HG03196 (cell line): ENCODE measurements at regions not wholly inside any gene's neighbourhood (a gene's known extent, or its start where the extent isn't known, plus 50 kb on each side); places are given as distances from the start of the nearest gene placed in this dataset.
"Not testable (repeated sequence)": the region's sequence is repeated elsewhere in the genome, so short reads cannot be mapped to it uniquely, and the experiment has no call there.

Experiments
- ATAC-seq: cut with Tn5 transposase; IDR thresholded peaks from one replicate; pipeline ENCODE4 v1.9.1; 2021; ENCODE audit not compliant: unreplicated experiment

DNA sequence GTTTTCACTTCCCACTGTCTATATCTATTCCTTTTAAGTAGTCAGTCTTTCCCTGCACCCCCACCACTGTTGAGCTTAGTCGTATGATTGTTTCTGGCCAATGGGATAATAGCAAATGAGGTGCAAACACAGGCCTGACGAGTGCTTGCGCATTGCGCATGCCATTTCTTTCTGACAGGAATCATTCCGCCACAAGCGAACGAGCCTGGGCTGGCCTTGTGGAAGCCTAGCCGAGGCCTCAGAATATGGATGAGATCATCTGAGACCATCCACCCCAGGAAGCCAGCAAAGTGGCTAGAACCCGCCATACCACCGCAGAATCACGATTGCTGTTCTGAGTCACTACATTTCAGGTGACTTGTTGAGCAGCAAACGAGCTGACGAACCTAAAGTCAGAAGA, 52.2 kb upstream of the PRL start:
- no peak for ATAC-seq

DNA sequence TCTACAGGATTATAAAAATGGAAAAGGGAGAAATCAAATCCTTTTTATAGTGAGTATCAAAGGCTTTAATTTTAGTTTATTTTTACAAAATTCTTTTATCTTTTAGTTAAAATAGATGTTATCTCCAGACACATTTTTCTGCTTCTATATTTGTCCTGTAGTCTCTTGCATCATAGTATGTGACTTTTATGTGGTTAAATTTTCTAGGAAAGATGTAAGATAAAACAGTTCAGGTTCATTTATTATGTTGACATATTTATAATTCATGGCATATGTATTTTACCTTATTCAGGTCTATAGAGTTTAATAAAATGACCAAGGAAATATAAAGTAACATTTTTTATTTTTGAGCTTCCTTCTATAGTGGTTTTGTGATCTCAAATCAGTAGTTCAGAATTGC, 52.7 kb upstream of the PRL start:
- ATAC-seq: no peak

DNA sequence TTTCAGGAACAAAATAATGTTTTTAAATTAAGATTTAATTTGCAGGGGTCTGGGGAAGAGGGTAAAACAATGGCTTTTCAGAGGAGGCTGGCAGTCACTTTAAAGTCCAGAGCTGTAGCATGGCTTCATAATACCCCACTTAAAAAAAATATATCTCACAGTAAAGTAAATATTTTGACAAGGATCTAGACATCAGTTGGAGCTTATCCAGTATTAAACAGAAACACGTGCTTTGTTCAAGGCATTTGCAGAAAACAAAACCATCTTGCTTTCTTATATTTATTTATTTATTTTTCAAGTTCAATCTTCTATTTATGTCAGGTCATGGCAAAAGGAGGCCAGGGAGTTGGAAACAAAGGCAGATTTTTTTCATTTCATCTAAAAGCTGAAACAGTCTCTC, 53.3 kb upstream of the PRL start:
- no peak for ATAC-seq

DNA sequence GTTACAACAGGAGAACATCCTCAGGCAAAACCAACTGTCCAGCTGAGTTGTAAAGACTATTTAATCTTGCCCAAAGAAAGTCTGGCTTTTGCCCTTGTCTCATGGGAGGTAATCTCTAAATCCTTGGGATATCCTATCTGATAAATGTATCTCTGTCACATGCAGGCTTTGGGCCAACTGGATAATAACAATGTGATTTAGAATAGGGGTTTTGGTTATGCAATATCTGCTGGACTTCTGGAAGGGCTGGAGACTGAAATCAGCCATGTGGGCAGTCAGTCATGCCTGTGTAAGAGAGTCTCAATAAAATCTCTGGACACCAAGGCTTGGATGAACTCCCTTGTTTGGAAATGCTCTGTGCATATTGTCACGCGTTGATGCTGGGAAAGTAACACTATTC, 56.3 kb upstream of the PRL start:
- no peak for ATAC-seq

DNA sequence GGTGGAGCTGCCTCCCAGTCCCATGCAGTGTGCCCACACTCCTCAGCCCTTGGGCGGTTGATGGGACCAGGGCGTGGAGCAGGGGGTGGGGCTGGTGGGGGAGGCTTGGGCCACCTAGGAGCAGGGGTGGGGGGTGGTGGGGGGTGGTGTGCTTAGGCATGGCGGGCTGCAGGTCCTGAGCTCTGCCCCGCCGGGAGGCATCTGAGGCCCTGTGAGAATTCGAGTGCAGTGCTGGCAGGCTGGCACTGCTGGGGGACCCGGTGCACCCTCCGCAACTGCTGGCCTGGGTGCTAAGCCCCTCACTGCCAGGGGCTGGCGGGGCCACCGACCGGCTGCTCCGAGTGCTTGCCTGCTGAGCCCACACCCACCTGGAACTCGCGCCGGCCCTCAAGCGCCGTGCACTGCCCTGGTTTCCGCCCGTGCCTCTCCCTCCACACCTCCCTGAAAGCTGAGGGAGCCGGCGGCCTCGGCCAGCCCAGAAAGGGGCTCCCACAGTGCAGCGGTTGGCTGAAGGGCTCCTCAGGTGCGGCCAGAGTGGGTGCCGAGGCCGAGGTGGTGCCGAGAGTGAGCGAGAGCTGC, 59.6 kb upstream of the PRL start:
- no peak for ATAC-seq

DNA sequence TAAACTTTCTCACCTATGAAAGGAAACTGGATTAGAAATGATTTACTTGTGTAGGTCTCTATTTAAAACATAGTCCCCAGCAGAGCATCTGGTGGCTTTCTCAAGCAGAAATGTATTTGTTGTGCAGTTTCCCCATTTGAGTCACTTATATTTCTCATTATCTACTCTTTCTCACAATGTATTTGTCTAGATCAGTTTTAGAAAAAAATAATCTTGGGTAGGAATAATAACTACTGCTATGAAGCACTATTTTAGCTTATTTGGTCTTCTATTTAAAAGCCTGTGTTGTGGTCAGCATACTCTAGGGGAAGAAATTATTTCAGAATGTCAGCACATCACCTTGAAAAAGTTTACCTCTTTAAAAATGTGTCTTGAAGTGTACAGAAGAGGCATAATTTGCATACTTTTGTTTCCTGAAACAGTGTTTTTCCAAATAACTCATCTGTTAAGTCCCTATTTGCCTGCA, 60.9 kb upstream of the PRL start:
- ATAC-seq: peak; percentile 86

DNA sequence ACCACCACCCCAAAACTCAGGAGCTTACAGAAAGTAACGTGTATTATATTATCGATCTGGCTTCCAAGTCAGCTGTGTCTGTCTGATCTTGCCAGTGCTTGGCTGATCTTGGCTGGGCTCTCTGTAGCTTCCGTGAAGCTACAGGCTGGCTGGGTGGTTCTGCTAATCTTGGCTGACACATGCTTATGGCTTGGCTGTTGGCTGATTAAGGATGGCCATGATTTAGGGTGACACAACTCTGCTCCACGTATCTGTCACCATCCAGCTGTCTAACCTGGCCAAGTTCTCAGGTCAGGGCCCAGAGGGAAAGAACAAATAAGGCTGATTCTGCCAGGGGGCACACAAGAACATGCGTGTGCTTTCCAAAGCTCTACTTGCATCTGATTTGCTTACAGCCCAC, 64.7 kb upstream of the PRL start:
- no peak for ATAC-seq

DNA sequence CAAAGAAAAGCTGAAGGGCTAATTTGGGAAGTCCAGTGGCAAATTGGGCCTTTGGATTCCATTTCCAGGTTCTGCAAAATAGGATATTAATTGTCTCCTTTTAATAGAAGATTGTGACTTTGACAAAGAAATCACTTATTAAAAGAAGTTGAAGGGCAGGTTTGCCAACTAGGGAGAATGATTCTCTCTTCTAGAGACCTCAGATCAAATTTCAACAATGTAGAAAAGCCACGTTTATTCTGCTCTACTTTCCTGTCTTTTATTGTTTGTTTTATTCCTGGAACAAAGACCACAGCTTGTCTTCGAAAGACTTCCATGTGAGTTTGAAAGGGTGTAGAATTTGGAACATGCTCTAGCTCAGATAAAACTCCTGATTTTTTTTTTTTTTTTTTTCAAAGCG, 65.5 kb upstream of the PRL start:
- ATAC-seq: no peak

DNA sequence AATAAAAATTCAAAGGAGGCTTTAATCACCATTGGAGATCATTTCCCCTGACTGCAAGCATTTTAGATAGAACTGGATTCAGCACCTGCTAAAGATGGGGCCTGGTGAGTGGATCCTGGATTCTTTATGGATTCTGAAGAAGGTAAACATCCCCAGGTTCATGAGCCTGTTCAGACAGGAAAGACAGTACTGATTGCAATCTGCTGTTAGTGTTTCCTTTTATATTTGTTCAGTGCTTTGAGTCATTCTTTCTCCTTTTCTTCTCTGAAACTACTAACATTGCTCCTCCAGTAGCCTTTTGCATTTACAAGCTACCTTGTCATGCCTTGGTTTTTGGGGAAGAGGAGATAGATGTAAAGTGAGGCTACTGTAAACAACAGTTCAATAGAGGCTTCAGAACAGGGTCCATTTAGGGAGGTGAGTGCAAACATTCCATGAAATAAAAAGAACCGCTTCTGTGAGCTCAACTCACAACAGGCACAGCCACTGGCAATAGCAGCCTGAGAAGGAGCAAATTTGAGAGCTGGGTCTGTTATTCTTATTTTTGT, 66.4 kb upstream of the PRL start:
- ATAC-seq: no peak

DNA sequence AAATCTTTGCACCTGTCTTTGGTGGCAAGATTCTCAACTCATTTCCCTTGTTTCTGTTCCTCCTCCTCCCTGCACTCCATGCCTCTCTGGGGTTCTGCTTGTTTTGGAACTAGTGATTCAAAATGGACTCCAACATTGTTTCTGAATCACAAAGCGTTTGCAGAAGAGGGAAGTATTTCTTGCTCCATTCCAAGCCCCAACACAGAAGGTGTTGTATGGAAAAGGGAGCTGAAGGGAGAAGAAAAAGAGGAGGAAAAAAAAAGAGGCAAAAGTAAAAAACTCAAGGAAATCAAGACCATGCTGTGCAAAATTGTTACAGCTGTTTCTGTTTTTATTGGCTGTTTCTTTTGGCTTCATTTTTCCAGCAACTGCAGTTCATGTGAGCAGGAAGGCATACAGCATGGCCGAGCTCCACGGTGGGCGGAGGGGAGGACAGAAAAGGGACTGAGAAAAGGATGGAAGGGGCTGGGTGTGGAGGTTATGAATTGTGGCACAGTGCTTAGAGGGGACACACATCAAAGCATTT, 66.9 kb upstream of the PRL start:
- ATAC-seq: no peak

DNA sequence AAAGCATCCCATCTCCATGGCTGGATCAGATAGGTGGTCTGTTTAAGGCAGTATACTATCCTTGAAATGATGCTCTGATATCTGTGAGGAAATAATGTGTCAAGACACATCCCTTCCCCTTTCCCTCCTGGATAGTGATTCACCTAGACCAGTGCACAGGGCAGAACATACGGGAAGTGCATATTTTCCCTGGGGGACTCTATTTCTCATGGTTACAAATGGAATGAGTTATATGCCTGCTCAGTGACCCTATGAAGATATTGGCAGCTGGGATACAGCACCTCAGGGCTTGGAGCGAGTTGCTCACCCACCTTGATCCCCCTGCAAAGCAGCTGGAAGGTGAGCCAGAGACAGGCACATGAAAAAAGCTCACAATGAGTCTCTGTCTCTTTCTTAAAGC, 67.5 kb upstream of the PRL start:
- no peak for ATAC-seq

DNA sequence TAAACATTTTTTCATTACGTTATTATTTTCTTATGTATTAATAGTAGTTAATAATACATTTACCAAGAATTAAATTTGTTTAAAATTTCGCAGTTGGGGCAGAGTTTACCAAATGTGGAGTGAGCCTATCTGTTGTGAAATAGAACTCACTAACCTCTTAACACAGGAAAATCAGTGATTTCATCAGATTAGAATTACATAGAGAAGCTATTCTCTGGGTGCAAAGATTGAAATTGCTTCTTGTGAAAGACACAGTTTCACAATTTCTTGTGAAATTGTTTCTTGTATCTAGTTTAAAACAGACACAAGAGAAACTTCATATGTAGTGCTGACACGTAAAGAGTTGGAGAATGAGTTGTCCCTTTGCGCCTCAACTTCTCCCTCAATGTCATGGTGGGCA, 69.4 kb upstream of the PRL start:
- ATAC-seq: no peak

DNA sequence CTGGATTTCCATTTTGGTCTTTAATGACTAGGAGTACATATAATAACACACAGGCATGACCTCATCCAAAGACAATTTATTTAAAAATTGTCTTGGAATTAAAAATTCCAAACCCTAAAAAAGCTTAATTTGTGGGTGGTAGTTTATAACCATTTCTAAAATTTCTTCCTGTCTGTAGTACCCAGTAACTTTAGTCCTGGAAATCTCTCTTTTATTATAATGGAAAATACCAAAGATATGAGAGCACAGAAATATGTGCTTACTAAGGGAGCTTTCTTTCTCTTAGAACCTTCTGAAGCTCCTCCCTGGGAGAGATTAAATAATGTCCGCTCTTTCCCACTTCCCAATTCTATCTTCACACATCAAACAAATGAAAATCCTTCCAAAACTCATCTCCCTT, 70.5 kb upstream of the PRL start:
- ATAC-seq: no peak

DNA sequence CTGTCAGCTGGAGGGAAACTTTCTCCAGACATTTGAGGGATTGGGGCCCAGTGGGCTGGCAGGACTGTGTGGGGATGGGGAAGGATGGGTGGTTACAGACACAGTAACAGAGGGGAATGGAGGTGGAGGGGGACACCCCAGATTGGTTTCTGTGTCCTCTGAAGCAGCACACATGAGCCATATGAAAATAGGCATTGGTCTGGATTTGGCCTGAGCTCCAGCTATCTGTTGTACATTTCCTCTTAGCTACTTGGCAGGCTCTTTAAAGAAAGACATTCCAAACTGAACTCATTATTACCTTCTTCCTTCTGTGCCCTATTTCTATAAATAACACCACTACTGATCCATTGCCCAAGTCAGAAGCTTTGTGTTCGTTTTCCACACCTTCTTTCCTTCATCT, 72.0 kb upstream of the PRL start:
- no peak for ATAC-seq

DNA sequence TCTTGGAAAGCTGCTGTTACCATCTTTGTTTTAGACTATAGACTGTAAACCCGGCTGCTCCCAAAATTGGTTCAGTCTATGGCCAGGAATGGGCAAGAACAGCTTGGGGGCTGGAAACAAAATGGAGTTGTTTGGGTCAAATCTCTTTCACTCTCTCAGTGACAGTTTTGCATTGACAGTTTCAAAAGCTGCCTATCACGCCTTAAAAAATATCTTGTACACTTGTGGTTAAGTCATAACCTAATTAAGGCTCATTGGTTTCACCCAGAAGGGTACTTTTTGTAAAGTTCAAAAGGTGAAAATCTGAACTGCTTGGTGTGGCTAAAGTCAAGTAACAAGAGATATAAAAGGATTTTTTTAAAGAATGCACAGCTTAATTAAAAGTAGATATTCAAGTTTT, 76.1 kb upstream of the PRL start:
- ATAC-seq: peak; percentile 96

DNA sequence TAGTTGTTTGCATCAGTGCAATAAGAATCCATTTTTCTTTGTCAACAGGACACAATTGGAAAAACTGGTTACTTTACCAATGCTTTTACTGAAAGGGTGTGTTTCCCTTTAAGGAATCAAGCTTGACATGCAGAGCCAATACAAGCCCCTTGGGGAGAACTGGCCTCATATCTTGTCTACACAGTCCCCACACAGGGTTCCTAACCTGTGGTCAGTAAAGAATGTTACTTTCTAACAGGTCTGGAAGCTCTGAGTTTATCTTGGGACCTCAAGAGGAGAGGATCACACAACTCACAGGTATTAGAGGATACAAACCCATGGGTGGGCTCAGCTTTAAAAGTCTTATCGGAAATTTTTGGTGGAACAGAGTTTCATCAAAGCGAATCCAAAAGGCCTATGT, 78.1 kb upstream of the PRL start:
- not testable (repeated sequence) for ATAC-seq

DNA sequence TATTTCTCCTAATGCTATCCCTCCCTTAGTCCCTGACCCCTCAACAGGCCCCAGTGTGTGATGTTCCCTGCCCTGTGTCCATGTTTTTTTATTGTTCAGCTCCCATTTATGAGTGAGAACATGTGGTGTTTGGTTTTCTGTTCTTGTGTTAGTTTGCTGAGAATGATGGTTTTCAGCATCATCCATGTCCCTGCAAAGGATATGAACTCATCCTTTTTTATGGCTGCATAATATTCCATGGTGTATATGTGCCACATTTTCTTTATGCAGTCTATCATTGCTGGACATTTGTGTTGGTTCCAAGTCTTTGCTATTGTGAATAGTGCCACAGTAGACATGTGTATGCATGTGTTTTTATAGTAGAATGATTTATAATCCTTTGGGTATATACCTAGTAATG, 79.5 kb upstream of the PRL start:
- ATAC-seq: not testable (repeated sequence)

DNA sequence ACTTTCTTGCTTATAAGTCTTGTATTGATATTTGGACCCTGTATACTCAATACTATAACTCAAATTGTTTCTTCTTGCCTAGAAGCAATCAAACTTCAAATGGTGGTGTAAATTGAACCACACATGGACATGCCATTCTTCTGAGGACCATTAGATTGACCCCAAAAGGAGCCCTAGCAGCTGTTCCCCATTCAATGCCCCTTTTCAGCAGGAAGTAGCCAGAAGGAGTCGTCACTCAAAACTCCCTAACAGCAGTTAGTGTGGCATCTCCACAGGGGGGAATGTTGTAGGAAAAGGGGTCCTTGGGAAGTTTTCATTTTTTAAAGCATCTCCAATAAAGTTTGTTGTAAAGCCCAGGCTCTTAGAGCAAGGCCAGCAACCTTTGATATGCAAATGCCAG, 81.7 kb upstream of the PRL start:
- not testable (repeated sequence) for ATAC-seq

DNA sequence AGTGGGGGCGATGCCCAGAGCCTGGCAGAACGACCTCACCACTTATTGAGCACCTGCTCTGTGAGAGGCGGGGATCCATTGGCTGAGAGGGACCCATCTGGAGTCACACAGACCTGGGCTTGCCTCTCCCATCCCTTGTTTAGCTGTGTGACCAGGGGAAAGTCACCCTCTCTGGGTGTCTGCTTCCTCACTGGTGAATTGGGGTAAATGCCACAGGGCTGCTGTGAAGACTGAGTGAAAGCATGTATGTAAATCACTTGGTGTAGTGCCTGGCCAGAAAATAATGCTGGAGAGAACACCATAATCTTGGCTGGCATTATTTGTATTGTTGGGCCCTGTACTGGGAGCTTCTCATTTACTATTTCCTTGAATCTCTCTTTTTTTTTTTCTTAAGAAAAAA, 83.4 kb upstream of the PRL start:
- no peak for ATAC-seq

DNA sequence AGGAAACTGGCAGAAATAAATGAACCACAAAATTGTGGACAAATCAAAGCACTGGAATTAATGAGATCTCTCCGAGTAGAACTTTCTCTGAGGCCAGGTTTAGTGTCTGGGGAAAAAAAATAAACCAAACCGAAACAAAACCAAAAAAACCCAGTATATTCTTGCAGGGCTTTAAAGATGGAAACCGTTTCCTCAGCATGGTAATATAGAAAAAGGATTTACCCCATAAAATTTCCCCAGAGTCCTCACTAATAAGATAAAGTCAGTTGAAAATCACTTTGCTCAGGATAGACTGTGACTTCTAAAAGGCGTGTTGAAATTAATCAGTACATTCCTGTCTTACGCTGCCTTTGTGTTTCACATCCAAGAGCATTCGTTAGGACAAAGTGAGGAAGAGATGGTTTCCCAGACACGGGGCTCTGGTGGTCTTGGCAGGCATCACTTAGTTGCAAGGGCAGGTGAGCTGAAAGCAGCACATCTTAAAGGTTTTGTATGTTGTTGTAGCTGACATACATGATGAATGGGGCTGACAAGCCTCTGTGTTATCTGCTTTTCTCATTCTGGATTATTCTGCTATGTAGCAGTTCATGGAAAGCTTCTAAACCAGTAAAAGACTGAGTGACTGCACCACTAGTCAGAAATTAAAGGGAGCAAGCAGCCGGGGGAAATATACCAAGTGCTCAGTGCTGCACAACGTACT, 85.2 kb upstream of the PRL start:
- ATAC-seq: no peak

DNA sequence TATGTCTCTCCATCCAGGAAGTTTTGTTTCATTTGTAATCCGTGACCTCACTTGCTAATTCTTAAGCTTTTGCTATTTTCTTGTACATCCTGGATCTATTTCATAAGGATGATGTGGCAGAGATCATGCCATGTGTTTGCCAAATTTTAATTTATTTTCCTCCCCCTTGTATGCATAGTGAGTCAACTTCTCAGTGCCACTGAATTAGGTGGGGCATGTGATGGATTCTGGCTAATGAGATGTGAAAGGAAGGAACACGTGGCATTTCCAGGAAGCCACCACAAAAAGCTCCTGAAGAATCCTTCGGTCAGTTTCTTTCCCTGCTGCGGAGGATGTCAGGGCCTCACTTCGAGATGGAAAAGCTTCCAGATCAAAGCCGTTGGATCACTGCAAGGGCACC, 86.2 kb upstream of the PRL start:
- no peak for ATAC-seq

DNA sequence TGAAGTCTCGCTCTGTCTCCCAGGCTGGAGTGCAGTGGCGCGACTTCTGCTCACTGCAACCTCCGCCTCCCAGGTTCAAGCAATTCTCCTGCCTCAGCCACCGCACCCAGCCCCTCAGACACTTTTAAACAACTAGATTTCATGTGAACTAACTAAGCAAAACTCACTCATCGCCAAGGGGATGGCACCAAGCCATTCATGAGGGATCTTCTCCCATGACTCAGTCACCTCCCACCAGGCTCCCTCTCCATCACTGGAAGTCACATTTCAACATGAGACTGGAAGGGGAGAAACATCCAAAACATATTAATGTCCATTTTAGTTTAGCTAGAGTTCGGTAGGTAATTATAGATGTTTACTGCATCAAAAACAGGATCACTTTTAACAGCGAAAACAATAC, 95.9 kb upstream of the PRL start:
- ATAC-seq: no peak

DNA sequence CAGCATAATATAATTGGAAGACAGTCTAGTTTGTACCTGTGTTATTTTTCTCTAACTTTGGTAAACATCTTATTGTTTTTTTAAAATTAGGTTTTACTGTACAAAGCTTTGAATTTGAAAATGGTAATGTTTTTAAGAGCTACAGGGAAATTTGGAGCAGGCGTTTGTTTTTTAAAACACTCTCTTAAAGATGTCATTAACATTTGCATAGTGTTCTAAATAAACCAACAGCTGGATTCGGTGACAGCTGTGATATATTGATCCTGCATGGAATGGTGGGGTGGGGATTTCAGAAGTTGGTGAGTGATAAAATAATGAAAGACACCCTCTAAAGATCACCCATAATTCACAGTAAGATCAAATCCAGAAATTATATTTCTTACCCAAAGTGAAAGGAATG, 97.9 kb upstream of the PRL start:
- ATAC-seq: no peak
